WTC11 (cell line): ENCODE measurements at regions not wholly inside any gene's neighbourhood (a gene's known extent, or its start where the extent isn't known, plus 50 kb on each side); places are given as distances from the start of the nearest gene placed in this dataset.

ENCODE experiments used
- CTCF ChIP-seq: fragments of 200-600 bp; IDR thresholded peaks from 2 replicates; pipeline ENCODE4 v1.8.0; 2022; ENCODE audit warnings: antibody characterized with exemption
- ETV6 ChIP-seq: sonication (generic); formaldehyde crosslinking; IDR thresholded peaks from 2 replicates; pipeline ENCODE4 v1.8.1; 2022; ENCODE audit warnings: mild to moderate bottlenecking, missing genetic modification reagents
- NR2C2 ChIP-seq: sonication (generic); formaldehyde crosslinking; IDR thresholded peaks from 2 replicates; pipeline ENCODE4 v1.8.0; 2022; ENCODE audit warnings: mild to moderate bottlenecking, missing genetic modification reagents
- TF ChIP-seq, protein P1 (sequence below): sonication (generic); formaldehyde crosslinking; IDR thresholded peaks from 2 replicates; pipeline ENCODE4 v1.8.0; 2023; ENCODE audit warnings: missing genetic modification reagents

GRCh38 chr17:52298881-52299280, 140.4 kb upstream of the CA10 start:
- TF ChIP-seq CTCF = no peak
- TF ChIP-seq, protein P1, sequence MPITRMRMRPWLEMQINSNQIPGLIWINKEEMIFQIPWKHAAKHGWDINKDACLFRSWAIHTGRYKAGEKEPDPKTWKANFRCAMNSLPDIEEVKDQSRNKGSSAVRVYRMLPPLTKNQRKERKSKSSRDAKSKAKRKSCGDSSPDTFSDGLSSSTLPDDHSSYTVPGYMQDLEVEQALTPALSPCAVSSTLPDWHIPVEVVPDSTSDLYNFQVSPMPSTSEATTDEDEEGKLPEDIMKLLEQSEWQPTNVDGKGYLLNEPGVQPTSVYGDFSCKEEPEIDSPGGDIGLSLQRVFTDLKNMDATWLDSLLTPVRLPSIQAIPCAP = no peak
- no peak for TF ChIP-seq ETV6 (CRISPR knock-in tag)
- TF ChIP-seq NR2C2 (CRISPR knock-in tag) = no peak
